ENCODE measurements at regions not wholly inside any gene's neighbourhood (a gene's known extent, or its start where the extent isn't known, plus 50 kb on each side); places are given as distances from the start of the nearest gene placed in this dataset.

DNA sequence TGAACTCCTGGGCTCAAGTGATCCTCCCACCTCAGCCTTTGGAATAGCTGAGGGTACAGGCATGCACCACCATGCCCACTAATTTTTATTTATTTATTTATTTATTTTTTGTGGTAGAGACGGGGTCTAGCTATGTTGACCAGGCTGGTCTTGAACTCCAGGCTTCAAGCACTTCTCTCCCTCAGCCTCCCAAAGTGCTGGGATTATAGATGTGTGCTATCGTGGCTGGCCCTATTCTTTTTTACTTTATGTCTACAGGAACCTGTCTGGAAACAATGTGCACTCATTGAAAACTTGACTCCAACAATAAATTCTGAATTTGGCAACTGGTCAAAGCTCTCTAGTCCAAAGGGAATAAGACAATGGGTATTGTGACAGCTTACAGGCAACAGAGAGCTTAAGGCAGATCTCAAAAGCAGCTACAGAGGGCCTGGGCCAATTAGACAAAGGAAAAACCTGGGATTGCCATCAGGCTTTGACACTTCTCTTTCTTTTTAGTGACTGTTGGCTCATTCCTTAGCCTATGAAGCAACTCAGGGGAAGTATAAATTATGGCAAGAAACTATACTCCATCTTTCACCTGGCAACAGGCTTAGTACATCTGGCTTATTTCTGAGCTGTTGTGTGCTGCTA lies 55.1 kb upstream of the RAPGEF4 start:
- DNase-seq (ENCODE audit: extremely low spot score in 2 of 2): no peak
- Histone ChIP-seq H3K4me3 (no peak overlapping the region), H3K4me1 (no peaks in the 10 kb centered on the region), H3K27me3 (no peaks in the 10 kb centered on the region), H3K9me3 (no peaks in the 10 kb centered on the region), H3K36me3 (no peaks in the 10 kb centered on the region), H3K27ac (no peak overlapping the region)
- intact Hi-C loops (cut with DNase I): no loop called here
- no peak for TF ChIP-seq POLR2AphosphoS5 (IDR thresholded peaks at IDR 0.05; ENCODE audit: insufficient read depth in 1 of 2, low read depth in 1 of 2)
- TF ChIP-seq CTCF (IDR thresholded peaks at IDR 0.05): no peak
- TF ChIP-seq POLR2A (IDR thresholded peaks at IDR 0.05): no peak

DNA sequence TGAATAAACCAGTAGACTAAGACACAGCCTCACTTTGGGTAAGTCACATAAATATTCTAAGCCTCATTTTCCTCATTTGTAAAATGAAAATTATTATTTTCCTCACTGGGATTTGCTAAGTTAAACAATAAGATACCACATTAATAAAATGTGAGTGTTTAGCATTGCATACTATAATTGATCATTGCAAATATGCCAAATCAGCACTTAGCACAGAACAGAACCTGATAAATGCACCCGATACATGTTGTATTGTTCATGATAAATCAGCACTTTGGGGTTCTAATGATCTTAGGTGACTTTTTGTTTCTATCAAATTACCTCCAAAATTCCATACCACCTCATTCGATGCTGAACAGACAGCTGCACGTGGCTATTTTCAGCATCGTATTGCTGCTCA lies 50.2 kb upstream of the RAPGEF4 start:
- intact Hi-C loops (cut with DNase I): no loop called here
- TF ChIP-seq CTCF (IDR thresholded peaks at IDR 0.05) (no peak), POLR2A (IDR thresholded peaks at IDR 0.05) (no peak), POLR2AphosphoS5 (IDR thresholded peaks at IDR 0.05; ENCODE audit: insufficient read depth in 1 of 2, low read depth in 1 of 2) (no peak)

More for the DNA sequence above, 50.2 kb upstream of the RAPGEF4 start:
- H3K27ac ChIP-seq: no peak overlapping the region
- H3K4me1 ChIP-seq: no peaks in the 10 kb centered on the region
- DNase-seq (ENCODE audit: extremely low spot score in 2 of 2): no peak
- no peaks in the 10 kb centered on the region for H3K36me3 ChIP-seq
- no peaks in the 10 kb centered on the region for H3K27me3 ChIP-seq
- H3K9me3 ChIP-seq: no peaks in the 10 kb centered on the region
- H3K4me3 ChIP-seq: no peak overlapping the region
